ENCODE measurements at regions not wholly inside any gene's neighbourhood (a gene's known extent, or its start where the extent isn't known, plus 50 kb on each side); places are given as distances from the start of the nearest gene placed in this dataset.

GRCh38 chr13:50709058-50709457 lies 134.4 kb downstream of the DLEU7 start:
- DNase-seq (ENCODE audit: low spot score): no peak

- DNase-seq (ENCODE audit: low spot score): peak; percentile 74
These were observed 132.2 kb downstream of the DLEU7 start for GRCh38 chr13:50711131-50711815.

GRCh38 chr13:50711996-50712395 lies 131.5 kb downstream of the DLEU7 start:
- DNase-seq (ENCODE audit: low spot score): no peak

GRCh38 chr13:50712456-50712855 lies 131.0 kb downstream of the DLEU7 start:
- DNase-seq (ENCODE audit: low spot score): peak; percentile 47

- DNase-seq (ENCODE audit: low spot score): no peak
These were observed 130.6 kb downstream of the DLEU7 start for GRCh38 chr13:50712881-50713280.

- DNase-seq (ENCODE audit: low spot score): peak; percentile 52
These were observed 129.8 kb downstream of the DLEU7 start for GRCh38 chr13:50713523-50714248.

- no peak for DNase-seq (ENCODE audit: low spot score)
These were observed 128.6 kb downstream of the DLEU7 start for GRCh38 chr13:50714891-50715290.

- peak; percentile 53 for DNase-seq (ENCODE audit: low spot score)
These were observed 127.9 kb downstream of the DLEU7 start for GRCh38 chr13:50715402-50716146.

- no peak for DNase-seq (ENCODE audit: low spot score)
These were observed 122.4 kb downstream of the DLEU7 start for GRCh38 chr13:50720861-50721671.

- DNase-seq (ENCODE audit: low spot score): no peak
These were observed 121.9 kb downstream of the DLEU7 start for GRCh38 chr13:50721672-50721992.

- no peak for DNase-seq (ENCODE audit: low spot score)
These were observed 120.9 kb downstream of the DLEU7 start for GRCh38 chr13:50722440-50723125.

GRCh38 chr13:50724438-50724837 lies 119.1 kb downstream of the DLEU7 start:
- no peak for DNase-seq (ENCODE audit: low spot score)

- DNase-seq (ENCODE audit: low spot score): no peak
These were observed 118.6 kb downstream of the DLEU7 start for GRCh38 chr13:50724913-50725312.

- DNase-seq (ENCODE audit: low spot score): no peak
These were observed 117.3 kb downstream of the DLEU7 start for GRCh38 chr13:50726164-50726563.

- DNase-seq (ENCODE audit: low spot score): no peak
These were observed 114.3 kb downstream of the DLEU7 start for GRCh38 chr13:50729177-50729576.

GRCh38 chr13:50730496-50731351 lies 112.8 kb downstream of the DLEU7 start:
- no peak for DNase-seq (ENCODE audit: low spot score)

GRCh38 chr13:50731400-50731799 lies 112.1 kb downstream of the DLEU7 start:
- no peak for DNase-seq (ENCODE audit: low spot score)

GRCh38 chr13:50732712-50733111 lies 110.8 kb downstream of the DLEU7 start:
- no peak for DNase-seq (ENCODE audit: low spot score)

GRCh38 chr13:50733392-50733791 lies 110.1 kb downstream of the DLEU7 start:
- DNase-seq (ENCODE audit: low spot score): no peak

- no peak for DNase-seq (ENCODE audit: low spot score)
These were observed 108.4 kb downstream of the DLEU7 start for GRCh38 chr13:50735071-50735470.

All from umbilical cord (tissue), 1 donor.